ENCODE measurements at regions not wholly inside any gene's neighbourhood (a gene's known extent, or its start where the extent isn't known, plus 50 kb on each side); places are given as distances from the start of the nearest gene placed in this dataset.

GRCh38 chr14:61893371-61893940 lies 131.2 kb downstream of the SNAPC1 start:
- TF ChIP-seq CTCF (IDR thresholded peaks at IDR 0.05), result no peak
- TF ChIP-seq POLR2A (IDR thresholded peaks at IDR 0.05), result no peak
- TF ChIP-seq POLR2AphosphoS5 (IDR thresholded peaks at IDR 0.05), result no peak
- no peak for TF ChIP-seq EP300 (IDR thresholded peaks at IDR 0.05)
